Glomerular visceral epithelial cell (primary cell): ENCODE measurements at regions not wholly inside any gene's neighbourhood (a gene's known extent, or its start where the extent isn't known, plus 50 kb on each side); places are given as distances from the start of the nearest gene placed in this dataset.

Source experiments
- DNase-seq: peaks from one replicate; pipeline ENCODE4 v3.0.0-alpha.2; 2016; ENCODE audit errors: extremely low spot score

GRCh38 chr7:52486267-52486666, 549.2 kb upstream of the POM121L12 start:
- DNase-seq: no peak

- DNase-seq: no peak
These were observed 553.4 kb upstream of the POM121L12 start for GRCh38 chr7:52482076-52482475.

- no peak for DNase-seq
These were observed 553.9 kb upstream of the POM121L12 start for GRCh38 chr7:52481571-52481970.

DNA sequence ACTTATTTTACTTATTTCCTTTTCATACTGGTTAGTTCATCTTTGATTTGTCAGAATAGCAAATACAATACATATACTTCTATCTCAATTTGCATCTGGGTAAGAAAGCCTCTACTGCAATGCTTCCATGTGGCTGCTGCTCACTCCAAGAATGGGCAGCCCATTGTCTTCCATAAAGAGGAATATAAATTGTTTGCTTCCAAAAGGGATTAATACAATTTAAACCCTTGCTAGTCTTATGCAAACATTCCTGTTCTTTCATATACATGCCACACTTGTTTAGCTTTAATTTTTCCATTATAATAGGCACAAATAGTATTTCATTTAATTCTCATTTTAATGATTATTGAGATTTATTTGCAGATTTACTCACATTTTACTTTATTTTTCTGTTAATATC, 555.4 kb upstream of the POM121L12 start:
- DNase-seq: no peak

GRCh38 chr7:52475001-52475582, 560.3 kb upstream of the POM121L12 start:
- DNase-seq: no peak

DNA sequence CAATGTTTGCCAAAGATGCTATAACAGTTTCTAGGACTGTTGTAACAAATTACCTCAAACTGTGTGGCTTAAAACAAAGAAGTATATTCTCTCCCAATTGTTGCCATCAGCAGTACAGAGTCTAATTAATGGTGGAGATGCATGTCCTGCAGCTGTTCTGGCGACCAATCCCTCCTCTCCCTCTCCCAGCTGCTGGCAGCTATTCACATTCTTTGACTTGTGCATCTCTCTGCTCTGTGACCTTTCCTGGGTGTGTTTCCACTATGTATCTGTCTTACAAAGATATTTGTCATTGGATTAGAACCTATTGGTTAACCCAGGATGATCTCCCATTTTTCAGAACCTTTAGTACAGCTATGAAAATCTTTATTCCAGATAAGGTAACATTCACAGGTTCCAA, 561.7 kb upstream of the POM121L12 start:
- no peak for DNase-seq

DNA sequence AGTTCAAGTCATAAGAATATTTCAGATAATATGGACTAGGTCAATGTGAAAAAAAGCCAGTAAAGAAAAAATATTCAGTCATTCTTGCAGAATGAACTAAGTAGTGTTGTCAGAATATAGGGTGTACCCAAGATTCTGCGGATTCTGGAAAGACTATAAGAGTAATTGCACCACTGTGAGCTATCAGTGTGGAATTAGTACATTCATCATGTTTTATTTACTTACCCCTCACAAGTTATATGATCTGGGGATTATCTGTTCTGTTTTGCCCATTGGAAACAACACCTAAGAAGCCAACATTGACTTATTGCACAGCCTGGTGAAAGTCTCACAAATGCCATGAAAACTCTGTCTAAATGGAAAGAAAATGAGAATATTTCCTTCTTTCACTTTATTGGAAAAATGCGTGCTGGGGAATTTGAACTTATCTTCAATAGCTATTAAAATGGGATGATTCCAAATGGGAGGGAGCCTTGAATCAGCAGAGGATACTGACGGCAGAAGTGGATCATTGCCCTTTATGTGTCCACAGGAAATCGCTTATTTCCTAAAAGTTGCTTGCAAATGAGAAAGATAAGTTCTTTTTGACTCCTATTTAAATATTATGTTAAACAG, 563.3 kb upstream of the POM121L12 start:
- DNase-seq: no peak

- DNase-seq: no peak
These were observed 570.2 kb upstream of the POM121L12 start for GRCh38 chr7:52465216-52465615.

DNA sequence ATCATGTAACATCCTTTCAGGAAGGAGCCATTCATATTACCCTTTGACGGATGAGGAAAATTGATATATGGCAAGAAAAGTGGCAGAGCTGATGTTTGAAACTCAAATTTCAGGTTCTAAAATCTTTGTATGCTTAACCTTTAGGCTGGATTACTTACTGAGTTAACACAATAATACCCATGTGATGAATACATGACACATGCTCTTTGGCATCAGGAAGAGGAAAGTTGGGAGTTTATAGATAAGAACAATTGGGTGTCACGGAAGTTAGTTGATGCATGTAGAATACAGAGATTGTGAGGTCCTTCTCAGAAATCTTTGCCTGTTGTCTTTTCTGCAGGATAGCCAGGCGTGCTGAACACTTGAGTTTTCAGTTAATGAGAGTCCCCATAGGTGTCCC, 572.1 kb upstream of the POM121L12 start:
- DNase-seq: no peak

DNA sequence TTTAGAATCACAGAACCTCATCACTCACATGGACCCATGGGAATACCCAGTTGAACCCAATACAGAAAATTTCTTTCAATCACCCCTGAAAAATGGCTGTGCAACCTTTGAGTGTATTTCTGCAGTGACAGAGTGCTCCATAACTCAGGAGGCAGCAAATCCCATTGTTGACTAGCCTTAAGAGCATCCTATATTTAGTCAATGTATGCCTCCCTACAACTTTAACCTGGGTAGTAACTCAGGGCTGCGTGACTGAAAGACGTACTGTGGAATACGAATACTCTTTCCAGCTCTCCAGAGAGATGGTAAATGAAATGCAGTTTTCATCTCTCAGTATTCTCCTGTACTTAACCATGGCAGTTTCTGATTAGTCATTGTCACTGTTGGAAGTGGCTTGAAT, 573.0 kb upstream of the POM121L12 start:
- no peak for DNase-seq

- DNase-seq: no peak
These were observed 579.9 kb upstream of the POM121L12 start for GRCh38 chr7:52455571-52455970.

- DNase-seq: no peak
These were observed 584.6 kb upstream of the POM121L12 start for GRCh38 chr7:52450816-52451215.

GRCh38 chr7:52447581-52448180, 587.8 kb upstream of the POM121L12 start:
- DNase-seq: no peak

DNA sequence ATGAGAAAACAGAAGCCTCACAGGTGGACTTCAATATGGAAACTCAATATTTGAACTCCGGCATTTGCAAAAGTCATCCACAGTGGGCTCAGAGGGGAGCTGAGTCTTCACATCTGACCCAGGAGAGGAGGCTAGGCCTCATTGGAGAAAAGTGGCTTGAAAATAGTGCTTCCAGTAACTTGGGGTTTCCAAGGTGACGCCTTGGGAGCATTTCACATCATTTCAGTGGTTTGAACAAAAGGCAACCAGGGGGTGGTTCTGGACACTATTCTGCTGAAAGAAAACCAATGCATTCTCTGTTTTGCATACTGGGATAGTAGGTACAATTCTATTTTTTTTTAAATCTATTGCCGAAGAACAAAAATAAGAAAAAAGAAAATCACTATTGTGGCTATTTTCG, 599.2 kb upstream of the POM121L12 start:
- DNase-seq: no peak

GRCh38 chr7:52431082-52431815, 604.2 kb upstream of the POM121L12 start:
- no peak for DNase-seq

DNA sequence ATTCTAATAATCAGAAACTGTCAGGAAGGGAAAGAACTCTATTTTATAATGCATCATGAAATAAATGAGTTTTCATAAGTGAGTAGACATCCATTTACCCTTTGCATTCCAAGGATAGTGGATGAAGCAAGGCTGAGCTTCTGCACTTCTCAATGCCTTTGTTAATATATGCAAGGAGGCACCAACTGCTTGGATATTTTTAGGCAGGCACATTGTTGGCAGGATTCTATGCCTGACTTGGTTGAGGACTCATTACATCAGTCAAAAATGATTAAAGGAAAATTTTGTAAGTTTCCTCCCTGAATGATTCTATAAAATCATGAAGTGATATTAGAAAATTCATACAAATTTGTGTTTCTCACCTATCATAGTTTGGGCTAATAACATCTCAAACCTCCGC, 612.2 kb upstream of the POM121L12 start:
- DNase-seq: no peak

DNA sequence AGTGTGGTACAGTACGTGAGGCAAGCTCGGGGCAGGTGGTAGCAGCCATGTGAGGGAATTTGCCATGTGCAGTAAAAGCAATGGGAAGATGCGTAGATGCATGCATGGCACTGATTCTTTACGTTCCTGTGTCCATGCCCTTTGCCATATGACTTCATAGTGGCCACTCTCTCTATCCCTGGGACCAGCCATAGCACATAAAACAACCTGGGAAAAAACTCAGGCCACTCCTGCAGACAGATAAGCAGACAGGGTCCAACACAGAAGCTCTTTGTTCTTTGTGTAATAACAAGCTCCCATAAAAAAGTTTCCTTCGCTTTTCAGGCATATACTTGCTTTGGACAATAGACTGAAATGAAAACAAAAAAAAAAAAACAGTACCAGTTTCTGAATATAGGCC, 622.4 kb upstream of the POM121L12 start:
- DNase-seq: no peak

GRCh38 chr7:52410032-52410431, 625.4 kb upstream of the POM121L12 start:
- no peak for DNase-seq

DNA sequence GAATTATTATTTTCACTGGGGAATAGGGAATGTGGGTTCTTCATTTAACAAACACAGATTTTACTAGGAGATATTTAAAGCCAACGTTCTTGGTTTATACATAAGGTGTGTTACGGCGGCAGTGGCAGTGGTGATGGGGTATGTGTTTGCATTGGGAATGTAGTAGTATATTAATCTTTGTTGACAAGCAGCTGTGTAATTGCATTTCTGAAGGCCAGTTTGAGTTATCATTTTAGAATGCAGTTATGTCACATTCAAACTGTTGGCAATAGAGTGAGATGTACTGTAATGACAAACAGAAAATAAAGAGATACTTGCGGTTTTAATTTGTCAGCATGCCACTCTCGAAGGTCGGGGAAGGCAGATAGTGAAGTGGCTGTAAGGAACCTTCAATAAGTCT, 628.6 kb upstream of the POM121L12 start:
- no peak for DNase-seq

DNA sequence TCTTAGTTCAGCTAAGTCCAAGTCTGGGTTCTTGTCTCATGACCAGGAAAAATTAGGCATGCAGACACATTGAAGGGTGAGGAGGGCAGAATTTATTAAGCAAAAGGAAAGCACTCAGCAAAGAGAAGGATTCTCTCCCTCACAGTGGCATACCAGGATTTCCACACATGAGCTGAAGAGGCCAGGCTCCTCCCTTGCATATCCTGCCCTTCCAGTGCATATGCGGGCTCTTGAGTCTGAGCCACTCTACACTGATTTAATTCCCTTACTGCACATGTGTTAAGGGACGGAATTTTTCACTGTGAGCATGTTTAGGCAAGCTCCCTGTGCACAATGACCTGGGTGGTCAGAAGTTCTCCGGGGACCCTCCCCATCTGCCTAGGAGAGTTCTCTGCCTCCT, 652.7 kb upstream of the POM121L12 start:
- DNase-seq: no peak

- no peak for DNase-seq
These were observed 665.5 kb upstream of the POM121L12 start for GRCh38 chr7:52369922-52370321.

- no peak for DNase-seq
These were observed 670.1 kb upstream of the POM121L12 start for GRCh38 chr7:52365349-52365748.

DNA sequence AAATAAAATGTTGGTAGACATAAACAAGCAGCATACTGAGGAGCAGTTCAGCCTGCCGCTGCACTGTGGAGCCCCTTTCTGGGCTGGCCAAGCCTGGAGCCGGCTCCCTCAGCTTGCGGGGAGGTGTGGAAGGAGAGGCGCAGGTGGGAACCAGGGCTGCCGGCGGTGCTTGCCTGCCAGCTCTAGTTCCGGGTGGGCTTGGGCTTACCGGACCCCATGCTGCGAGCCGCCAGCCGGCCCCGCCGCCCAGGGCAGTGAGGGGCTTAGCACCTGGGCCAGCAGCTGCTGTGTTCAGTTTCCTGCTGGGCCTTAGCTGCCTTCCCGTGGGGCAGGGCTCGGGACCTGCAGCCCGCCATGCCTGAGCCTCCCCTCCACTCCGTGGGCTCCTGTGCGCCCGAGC, 672.9 kb upstream of the POM121L12 start:
- DNase-seq: no peak
